OCI-LY3 (cell line): ENCODE measurements at regions not wholly inside any gene's neighbourhood (a gene's known extent, or its start where the extent isn't known, plus 50 kb on each side); places are given as distances from the start of the nearest gene placed in this dataset.

Experiments
- EZH2phosphoT487 ChIP-seq: fragments of 200-600 bp; shearing (Covaris generic); IDR thresholded peaks from 2 replicates; pipeline ENCODE4 v1.6.1; 2018; ENCODE audit warnings: antibody characterized with exemption, mixed run types, low read depth
- TF ChIP-seq, protein P1 (sequence below): fragments of 200-600, 300-600 bp; sonication (generic); IDR thresholded peaks from 2 replicates; pipeline ENCODE4 v1.5.1; 2014; ENCODE audit warnings: antibody characterized with exemption, low read length, low read depth

- TF ChIP-seq, protein P1, sequence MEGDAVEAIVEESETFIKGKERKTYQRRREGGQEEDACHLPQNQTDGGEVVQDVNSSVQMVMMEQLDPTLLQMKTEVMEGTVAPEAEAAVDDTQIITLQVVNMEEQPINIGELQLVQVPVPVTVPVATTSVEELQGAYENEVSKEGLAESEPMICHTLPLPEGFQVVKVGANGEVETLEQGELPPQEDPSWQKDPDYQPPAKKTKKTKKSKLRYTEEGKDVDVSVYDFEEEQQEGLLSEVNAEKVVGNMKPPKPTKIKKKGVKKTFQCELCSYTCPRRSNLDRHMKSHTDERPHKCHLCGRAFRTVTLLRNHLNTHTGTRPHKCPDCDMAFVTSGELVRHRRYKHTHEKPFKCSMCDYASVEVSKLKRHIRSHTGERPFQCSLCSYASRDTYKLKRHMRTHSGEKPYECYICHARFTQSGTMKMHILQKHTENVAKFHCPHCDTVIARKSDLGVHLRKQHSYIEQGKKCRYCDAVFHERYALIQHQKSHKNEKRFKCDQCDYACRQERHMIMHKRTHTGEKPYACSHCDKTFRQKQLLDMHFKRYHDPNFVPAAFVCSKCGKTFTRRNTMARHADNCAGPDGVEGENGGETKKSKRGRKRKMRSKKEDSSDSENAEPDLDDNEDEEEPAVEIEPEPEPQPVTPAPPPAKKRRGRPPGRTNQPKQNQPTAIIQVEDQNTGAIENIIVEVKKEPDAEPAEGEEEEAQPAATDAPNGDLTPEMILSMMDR = no peak
- no peak for TF ChIP-seq EZH2phosphoT487
These were observed 246.1 kb downstream of the NDFIP2 start for GRCh38 chr13:79727086-79727485.
